ENCODE measurements at regions not wholly inside any gene's neighbourhood (a gene's known extent, or its start where the extent isn't known, plus 50 kb on each side); places are given as distances from the start of the nearest gene placed in this dataset.

DNA sequence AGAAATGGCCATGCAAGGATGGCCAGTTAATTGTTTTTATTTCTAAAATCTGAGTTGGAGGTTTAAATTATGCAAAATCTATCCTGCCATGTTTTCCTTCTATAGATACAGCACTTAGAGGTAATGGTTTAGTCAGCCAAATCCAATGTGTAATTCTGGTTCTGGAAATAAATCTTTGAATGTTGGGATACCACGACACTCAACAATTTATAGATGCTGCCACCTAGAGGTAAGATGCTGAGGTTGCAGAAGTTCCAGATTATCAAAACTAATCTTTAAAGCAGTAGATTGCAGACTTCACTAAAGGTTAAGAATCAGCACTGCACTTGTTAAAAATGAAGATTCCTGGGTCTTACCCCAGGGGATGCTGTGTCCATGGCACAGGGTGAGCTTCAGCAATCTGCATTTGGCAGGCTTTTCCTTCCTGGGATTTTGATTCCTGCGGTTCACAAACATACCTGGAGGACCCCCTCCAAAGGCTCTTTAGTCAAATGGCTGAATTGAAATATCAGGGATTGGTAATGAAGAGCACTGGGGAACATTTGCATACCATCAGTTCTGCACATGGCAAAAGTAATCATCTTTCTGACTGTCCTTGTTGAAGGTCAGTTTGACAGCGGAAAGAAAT is 53.4 kb upstream of the ANO4 start:
- DNase-seq, result peak; percentile 25

DNA sequence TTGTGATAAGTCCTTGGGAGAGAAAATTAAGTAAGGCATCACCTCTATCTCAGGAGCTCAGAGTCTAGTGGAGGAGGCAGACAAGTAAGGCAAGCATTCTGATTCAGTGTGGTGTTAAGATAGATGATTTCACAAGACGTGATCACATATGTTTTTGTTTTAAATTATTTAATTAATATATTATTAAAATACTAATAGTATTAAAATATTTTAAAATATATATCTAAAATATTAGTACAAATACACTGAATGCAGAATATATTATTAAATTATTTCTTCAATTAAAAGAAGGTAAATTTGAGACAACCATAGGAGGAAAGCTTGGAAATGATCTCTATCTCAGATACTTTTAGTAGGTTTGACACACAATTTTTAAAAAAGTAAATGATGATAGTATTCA is 51.5 kb upstream of the ANO4 start:
- DNase-seq, result no peak

All from activated CD4-positive, alpha-beta T cell treated with anti-CD3 and anti-CD28 coated beads, Interleukin-2, amount 50 U/mL, for 16 hours (primary cell).